ENCODE measurements at regions not wholly inside any gene's neighbourhood (a gene's known extent, or its start where the extent isn't known, plus 50 kb on each side); places are given as distances from the start of the nearest gene placed in this dataset.
A peak's percentile ranks its signal among the peaks of the same experiment; 100 is the strongest.

DNA sequence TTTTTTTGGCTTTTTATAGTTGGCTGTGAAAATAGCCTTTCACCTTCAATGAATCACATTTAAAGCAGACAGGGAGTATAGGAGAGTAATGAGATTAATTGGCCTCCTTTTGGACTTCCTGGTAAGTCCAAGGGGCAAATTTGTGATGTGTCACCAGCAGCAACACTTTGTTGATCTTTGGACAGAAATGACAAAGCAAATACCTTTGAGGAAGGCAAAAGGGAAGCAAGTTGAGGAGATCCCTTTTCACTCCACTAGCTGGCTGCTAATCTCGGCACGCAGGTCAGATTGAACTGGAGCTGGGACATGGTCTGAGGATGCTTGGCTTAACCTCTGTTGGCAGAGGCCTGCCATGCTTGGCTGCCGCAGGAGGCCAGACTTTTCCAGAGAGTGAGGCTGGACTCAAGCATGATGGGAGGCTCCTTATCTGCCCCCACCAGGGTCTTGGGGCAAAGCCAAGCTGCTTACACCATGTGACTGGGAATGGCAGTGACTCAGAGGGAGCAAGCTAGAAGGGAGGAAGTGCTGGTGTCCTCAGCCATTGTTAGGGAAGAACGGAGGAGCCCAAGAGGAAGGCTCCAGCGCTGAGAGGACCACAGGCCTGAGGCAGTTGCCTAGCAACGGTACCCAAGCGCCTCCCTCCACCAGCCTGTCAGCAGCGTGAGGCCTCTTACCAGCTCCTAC is 174.5 kb upstream of the MAP1B start:
- Mint-ChIP-seq H3K27me3 (peaks cover 10% of the 10 kb centered on the region), H3K4me1 (ENCODE audit: low read depth) (peaks cover 6% of the 10 kb centered on the region), H3K9me3 (ENCODE audit: low read depth) (peaks cover under 1% of the 10 kb centered on the region), H3K27ac (peak overlapping the region; percentile 36), H3K4me3 (ENCODE audit: low read depth) (no peak overlapping the region), H3K36me3 (ENCODE audit: insufficient read depth) (no peaks in the 10 kb centered on the region)
- TF ChIP-seq, protein P1, sequence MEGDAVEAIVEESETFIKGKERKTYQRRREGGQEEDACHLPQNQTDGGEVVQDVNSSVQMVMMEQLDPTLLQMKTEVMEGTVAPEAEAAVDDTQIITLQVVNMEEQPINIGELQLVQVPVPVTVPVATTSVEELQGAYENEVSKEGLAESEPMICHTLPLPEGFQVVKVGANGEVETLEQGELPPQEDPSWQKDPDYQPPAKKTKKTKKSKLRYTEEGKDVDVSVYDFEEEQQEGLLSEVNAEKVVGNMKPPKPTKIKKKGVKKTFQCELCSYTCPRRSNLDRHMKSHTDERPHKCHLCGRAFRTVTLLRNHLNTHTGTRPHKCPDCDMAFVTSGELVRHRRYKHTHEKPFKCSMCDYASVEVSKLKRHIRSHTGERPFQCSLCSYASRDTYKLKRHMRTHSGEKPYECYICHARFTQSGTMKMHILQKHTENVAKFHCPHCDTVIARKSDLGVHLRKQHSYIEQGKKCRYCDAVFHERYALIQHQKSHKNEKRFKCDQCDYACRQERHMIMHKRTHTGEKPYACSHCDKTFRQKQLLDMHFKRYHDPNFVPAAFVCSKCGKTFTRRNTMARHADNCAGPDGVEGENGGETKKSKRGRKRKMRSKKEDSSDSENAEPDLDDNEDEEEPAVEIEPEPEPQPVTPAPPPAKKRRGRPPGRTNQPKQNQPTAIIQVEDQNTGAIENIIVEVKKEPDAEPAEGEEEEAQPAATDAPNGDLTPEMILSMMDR (IDR thresholded peaks at IDR 0.05; ENCODE audit: unreplicated experiment), result no peak
- DNase-seq (ENCODE audit: low spot score, unreplicated experiment), result no peak

GRCh38 chr5:71934322-71934721 is 173.0 kb upstream of the MAP1B start:
- TF ChIP-seq, protein P1 (IDR thresholded peaks at IDR 0.05; ENCODE audit: unreplicated experiment), result no peak
- no peak overlapping the region for H3K27ac Mint-ChIP-seq
- peaks cover 11% of the 10 kb centered on the region for H3K4me1 Mint-ChIP-seq (ENCODE audit: low read depth)
- H3K36me3 Mint-ChIP-seq (ENCODE audit: insufficient read depth), result no peaks in the 10 kb centered on the region
- no peak for DNase-seq (ENCODE audit: low spot score, unreplicated experiment)
- no peak overlapping the region for H3K4me3 Mint-ChIP-seq (ENCODE audit: low read depth)
- H3K27me3 Mint-ChIP-seq, result peaks cover 13% of the 10 kb centered on the region
- H3K9me3 Mint-ChIP-seq (ENCODE audit: low read depth), result no peaks in the 10 kb centered on the region

DNA sequence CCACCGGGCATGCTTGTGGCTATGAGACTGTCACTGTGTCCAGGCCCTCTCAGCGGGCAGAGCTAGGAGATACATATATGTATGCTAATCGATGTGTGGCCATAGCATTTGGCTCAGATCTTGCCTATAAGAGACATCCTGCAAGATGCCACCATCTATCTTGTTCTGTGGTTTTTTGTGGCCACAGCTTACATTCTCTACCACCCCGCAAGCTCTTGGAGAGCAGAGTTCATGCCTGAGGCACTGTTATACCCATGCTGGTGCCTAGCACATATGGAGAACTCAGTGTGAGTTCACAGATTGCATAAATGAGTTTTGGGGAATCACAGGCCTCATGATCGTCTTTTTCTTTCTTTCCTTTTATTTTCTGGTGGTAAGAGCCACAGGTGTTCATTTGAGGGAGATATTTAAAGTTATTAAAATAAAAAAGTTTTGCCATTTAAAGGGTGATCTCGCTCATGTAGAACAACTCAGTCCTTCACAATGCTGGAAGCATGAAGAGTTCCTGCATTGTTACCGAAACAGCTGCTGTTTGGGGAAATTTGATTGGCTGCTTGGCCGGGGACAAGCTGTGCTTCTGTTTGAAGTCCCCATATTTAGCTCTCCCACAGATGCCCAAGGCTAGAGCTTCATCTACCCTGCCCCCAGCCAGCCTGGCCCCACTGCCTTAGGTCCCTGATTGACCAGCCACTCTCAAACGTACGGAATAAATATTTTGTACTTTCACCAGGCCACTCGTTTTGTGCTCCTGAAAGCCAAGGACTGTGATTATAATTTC is 169.2 kb upstream of the MAP1B start:
- Mint-ChIP-seq H3K4me1 (ENCODE audit: low read depth) (peaks cover 5% of the 10 kb centered on the region), H3K27ac (no peak overlapping the region), H3K36me3 (ENCODE audit: insufficient read depth) (no peaks in the 10 kb centered on the region), H3K4me3 (ENCODE audit: low read depth) (no peak overlapping the region), H3K27me3 (peaks cover 3% of the 10 kb centered on the region), H3K9me3 (ENCODE audit: low read depth) (no peaks in the 10 kb centered on the region)
- DNase-seq (ENCODE audit: low spot score, unreplicated experiment), result no peak
- TF ChIP-seq, protein P1 (IDR thresholded peaks at IDR 0.05; ENCODE audit: unreplicated experiment), result no peak

GRCh38 chr5:71938895-71939294 is 168.4 kb upstream of the MAP1B start:
- Mint-ChIP-seq H3K36me3 (ENCODE audit: insufficient read depth) (no peaks in the 10 kb centered on the region), H3K27me3 (peaks cover 3% of the 10 kb centered on the region), H3K27ac (no peak overlapping the region), H3K4me1 (ENCODE audit: low read depth) (peaks cover 5% of the 10 kb centered on the region), H3K4me3 (ENCODE audit: low read depth) (no peak overlapping the region), H3K9me3 (ENCODE audit: low read depth) (no peaks in the 10 kb centered on the region)
- TF ChIP-seq, protein P1 (IDR thresholded peaks at IDR 0.05; ENCODE audit: unreplicated experiment), result no peak
- peak; percentile 15 for DNase-seq (ENCODE audit: low spot score, unreplicated experiment)

DNA sequence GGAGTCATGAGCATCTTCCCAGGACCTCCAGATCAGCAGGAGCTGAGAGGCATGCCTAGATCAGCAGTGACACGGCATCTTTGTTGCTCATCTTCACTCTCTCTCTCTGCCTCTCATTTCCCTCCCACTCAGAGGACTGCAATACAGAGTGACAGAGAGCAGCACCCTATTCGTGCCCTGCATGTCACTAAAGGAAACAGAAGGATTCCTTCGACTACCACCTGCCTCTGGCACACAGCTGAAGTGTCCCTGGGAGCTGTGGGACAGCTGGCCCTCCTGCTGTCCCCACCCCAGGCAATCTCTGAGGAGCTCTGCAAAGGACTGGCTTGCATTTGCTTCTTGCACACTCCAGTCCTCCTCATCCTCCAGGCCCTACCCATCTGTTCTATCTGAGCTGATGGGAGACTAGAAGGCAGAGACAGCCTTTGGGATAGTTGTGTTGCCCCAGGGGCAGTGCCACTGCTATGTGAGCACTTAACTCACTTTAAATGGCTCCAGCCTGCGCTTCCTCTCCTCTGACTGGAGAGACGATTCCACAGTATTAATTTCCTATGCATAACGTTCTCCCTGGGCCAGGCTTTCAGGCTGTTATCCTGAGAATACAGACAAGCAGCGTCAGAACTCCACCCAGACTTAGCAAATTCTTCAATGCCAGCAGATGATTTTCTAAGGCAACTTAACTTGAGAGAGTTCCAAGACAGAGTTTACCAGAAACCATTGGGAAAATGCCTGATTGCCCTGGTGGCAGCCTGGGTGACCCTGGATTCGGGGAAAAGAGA is 167.6 kb upstream of the MAP1B start:
- Mint-ChIP-seq H3K4me1 (ENCODE audit: low read depth) (peaks cover 5% of the 10 kb centered on the region), H3K9me3 (ENCODE audit: low read depth) (no peaks in the 10 kb centered on the region), H3K36me3 (ENCODE audit: insufficient read depth) (no peaks in the 10 kb centered on the region), H3K27me3 (peaks cover 8% of the 10 kb centered on the region), H3K4me3 (ENCODE audit: low read depth) (no peak overlapping the region), H3K27ac (no peak overlapping the region)
- TF ChIP-seq, protein P1 (IDR thresholded peaks at IDR 0.05; ENCODE audit: unreplicated experiment), result no peak
- DNase-seq (ENCODE audit: low spot score, unreplicated experiment), result no peak
